H1 (cell line): ENCODE measurements at regions not wholly inside any gene's neighbourhood (a gene's known extent, or its start where the extent isn't known, plus 50 kb on each side); places are given as distances from the start of the nearest gene placed in this dataset.

Experiments used
- CHD7 ChIP-seq: fragments of 300-600 bp; sonication (generic); IDR thresholded peaks from 2 replicates; pipeline ENCODE4 v1.7.1; 2012; ENCODE audit warnings: low read length, moderate library complexity, mild to moderate bottlenecking, inconsistent platforms; ENCODE audit not compliant: insufficient replicate concordance
- TCF12 ChIP-seq: IDR thresholded peaks from 2 replicates; pipeline ENCODE4 v1.6.1; 2011; ENCODE audit warnings: low read depth, mild to moderate bottlenecking, low read length

GRCh38 chr4:179128299-179128698 is 1686.1 kb upstream of the AGA start (continued):
- no peak for TF ChIP-seq CHD7
- TF ChIP-seq TCF12: no peak
